Hematopoietic multipotent progenitor cell treated with erythropoietin and hydrocortisone succinate and interleukin-3 and kit ligand, for 4 days (in vitro differentiated cells): ENCODE measurements at regions not wholly inside any gene's neighbourhood (a gene's known extent, or its start where the extent isn't known, plus 50 kb on each side); places are given as distances from the start of the nearest gene placed in this dataset.
"Not testable (repeated sequence)": the region's sequence is repeated elsewhere in the genome, so short reads cannot be mapped to it uniquely, and the experiment has no call there.

ENCODE experiments used
- DNase-seq: peaks from one replicate; pipeline ENCODE4 v3.0.0-alpha.2; 2015

DNA sequence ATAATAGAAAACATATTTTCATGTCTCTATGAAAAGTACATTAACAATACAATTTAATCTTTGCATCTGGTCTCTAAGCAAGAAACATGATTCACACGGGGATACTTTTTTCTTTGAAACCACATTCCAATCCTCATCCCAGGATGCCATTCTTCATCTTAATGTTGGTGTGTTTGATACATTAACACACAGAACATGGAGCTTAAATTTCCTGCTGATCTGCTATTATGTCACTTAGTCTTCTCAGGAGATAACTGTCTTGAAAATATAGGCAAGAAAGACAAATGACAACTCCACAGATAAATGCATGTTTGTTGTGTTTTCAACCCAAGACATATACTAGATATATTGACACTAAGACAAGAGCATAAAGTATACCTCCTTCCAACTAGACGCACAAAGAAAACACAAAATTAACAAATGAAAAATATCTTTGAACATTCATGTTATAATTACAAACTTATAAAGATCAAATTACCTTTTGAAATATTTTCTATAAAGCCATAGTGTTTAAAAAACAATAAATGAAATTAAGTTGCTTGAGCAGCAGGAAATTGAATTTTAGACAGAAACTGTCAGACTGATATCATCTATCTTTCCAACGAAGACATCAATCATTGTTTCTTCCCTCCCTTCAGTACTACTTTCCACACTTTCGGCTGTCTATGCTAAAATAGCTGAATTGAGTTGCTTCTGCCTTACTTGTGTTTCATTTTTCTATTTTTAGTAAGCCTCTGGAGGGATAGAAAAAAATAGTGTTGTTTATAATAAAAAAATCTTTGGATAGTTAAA lies 1676.7 kb upstream of the CDH9 start:
- DNase-seq, result no peak

DNA sequence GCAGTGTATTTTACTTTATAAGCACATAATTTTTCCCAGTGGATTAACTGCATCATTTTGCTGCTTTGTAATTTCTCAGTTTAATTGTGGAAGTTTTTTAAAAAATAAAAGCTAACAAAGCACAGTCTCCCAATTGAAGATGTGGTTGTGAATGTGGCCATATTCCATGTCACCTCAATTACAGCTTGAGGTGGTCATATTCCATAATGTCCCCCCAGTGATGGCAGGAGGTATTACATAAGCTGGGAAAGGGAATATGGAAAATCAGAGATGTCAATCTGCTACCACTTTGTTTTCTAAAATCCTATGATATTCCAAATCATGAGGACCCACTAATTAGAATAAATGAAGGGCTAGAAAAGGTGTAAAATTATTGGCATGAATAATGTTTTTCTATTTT lies 1672.0 kb upstream of the CDH9 start:
- DNase-seq, result no peak

DNA sequence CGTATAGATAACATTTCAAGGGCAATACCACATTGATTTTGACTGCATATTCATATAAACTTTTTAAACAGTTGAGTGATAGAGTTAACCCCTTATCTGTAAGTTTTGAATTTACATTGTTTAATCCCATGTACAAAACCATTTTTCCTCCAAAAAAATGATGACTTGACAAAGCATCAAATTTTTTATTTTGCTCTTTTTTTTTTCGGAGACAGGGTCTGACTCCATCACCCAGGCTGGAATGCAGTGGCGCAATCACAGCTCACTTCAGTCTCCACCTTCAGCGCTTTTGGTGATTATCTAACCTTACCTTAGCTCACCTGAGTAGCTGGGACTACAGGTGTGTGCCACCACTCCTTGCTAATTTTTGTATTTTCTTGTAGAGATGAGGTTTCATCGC lies 1670.1 kb upstream of the CDH9 start:
- no peak for DNase-seq

- no peak for DNase-seq
These were observed 1669.3 kb upstream of the CDH9 start for GRCh38 chr5:28707706-28708105.

DNA sequence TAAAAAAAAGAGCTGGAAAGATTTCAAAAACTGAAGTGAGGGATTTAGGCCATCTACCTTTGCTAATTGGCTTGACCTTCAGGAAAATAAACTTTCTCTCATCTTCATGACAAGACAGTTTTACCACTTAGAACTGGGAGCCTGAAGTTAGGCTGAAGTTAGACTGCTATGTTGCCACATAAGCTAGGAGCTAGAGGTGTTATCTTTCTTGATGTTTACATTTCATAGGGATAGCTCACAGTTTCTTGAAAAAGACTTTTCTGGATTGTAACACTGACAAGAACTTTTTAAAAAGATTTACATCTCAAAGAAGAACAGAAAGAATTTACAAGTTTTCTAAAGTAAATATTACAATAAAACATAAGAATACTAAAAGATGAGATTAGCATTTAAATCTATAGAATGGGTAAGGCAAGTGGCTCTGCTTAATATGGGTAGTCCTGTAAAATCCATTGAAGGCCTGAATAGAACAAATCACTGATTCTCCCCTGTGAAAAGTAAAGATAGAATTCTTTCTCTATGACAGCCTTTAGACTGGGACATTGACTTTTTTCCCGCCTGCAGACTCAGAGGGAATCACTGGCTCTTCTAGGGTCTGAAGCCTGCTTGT lies 1665.4 kb upstream of the CDH9 start:
- DNase-seq, result no peak

DNA sequence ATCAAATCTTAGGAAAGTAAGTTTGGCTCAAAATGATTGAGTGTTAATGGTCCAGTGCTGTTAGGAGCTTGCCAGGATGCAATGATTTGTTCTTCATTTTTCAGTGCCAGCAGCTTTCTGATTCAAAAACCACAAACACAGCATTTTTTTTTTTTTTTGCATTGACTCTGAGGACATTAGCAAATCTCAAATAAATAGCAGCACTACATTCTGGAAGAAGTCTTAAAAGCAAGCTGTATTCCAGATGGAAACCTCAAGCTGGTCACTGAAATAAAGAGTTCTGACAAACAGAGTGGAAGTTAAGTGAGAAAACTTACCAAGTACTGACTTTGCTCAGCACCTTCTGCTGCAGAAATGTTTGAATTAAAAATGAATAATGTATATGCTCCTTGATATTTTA lies 1653.1 kb upstream of the CDH9 start:
- no peak for DNase-seq

- no peak for DNase-seq
These were observed 1647.4 kb upstream of the CDH9 start for GRCh38 chr5:28685794-28686193.

- DNase-seq, result no peak
These were observed 1640.5 kb upstream of the CDH9 start for GRCh38 chr5:28678899-28679298.

- no peak for DNase-seq
These were observed 1627.7 kb upstream of the CDH9 start for GRCh38 chr5:28666110-28666509.

- DNase-seq, result peak; percentile 2
These were observed 1609.7 kb upstream of the CDH9 start for GRCh38 chr5:28648108-28648507.

DNA sequence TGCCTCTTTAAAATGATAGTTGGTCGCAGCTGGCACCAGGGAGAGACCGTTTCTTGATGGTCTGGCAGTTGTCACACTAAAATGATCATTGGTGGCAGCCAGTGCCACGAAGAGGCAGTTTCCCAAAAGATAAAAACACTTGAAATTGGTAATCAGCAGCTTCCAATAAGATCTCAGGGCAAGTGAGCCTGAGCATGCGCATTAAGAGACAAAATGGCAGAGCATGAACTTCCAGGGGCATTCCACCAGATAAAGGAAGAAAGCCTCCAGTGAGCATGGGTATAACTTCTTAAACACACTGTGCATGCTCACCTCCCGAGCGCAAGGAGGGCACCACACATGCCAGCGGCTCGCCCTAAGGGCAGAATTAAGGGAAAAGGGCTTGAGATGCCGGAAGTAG lies 1594.2 kb upstream of the CDH9 start:
- no peak for DNase-seq

- DNase-seq, result no peak
These were observed 1565.5 kb upstream of the CDH9 start for GRCh38 chr5:28603869-28604268.

DNA sequence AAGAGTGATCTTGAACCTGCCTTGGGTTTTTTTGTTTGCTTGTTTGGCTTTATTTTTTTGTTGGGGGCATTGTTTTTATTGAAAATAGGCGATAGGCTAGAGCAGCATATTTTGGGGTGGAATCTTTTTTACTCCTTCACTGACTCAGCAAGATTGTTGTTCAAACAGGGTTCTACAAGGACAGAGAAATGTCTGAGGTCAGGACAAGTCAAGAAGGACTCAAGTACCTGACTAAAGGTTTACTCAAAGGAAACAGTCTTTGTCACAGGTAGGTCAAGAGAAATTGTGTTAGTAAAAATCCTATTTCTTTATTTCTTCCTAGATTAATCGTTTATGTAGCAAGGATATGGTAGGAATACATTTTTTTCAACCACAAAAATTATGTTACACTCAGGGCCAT lies 1564.0 kb upstream of the CDH9 start:
- DNase-seq, result no peak

GRCh38 chr5:28596707-28597106 lies 1558.3 kb upstream of the CDH9 start:
- not testable (repeated sequence) for DNase-seq

GRCh38 chr5:28580616-28581015 lies 1542.2 kb upstream of the CDH9 start:
- no peak for DNase-seq

DNA sequence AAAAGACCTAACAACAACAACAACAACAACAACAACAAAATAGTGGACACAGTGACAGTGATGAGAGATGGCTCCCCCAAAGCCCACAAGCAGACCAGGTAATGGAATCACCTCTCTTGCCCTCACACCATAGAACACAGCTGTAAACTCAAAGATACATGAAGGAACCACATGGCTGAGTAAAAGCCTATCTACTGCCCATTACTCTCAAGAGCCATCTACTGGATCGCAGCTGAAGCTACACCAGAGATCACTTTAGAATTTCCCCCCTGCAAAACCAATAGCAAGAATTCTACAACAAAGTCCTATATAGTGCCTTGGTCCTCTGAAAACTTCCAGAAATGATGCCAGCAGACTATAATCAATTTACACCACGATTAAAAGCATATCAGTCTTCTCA lies 1537.6 kb upstream of the CDH9 start:
- peak; percentile 23 for DNase-seq

GRCh38 chr5:28575368-28575767 lies 1537.0 kb upstream of the CDH9 start:
- DNase-seq, result no peak

DNA sequence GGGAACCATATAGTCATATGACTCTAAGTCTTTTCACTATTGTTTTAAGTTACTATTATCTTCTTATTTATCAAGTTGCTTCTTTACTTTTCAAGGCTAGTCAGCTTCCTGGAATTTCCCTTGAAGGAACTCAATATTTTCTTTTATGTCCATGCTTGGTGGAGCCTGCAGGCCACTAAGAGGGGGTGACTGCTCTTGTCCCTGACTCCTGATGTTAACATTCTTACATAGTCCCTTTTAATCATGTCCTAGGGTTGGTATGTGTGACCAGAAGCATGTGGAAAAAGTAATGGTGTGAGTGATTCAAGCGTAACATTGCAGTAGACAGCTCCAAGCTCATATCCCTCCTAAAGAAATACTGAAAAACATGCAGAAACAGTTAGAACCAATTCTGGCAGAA lies 1536.2 kb upstream of the CDH9 start:
- no peak for DNase-seq

DNA sequence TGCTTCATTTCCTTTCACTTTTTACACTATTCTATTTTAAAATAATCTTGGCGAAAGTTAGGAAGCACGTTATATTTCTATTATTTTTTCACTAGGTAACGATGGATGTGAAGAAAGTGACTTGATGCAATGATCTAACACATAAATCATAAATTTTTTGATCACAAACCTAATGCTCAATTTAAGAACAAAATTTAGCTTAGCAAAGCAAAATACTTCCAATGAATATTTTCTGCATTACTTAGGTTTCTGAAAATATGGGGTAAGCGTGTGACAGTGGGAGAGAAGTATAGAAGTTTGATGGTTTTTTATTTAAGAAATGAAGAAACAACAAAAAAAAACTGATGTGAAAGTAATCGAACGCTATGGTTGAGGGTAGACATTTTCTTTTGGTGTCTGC lies 1528.7 kb upstream of the CDH9 start:
- no peak for DNase-seq

DNA sequence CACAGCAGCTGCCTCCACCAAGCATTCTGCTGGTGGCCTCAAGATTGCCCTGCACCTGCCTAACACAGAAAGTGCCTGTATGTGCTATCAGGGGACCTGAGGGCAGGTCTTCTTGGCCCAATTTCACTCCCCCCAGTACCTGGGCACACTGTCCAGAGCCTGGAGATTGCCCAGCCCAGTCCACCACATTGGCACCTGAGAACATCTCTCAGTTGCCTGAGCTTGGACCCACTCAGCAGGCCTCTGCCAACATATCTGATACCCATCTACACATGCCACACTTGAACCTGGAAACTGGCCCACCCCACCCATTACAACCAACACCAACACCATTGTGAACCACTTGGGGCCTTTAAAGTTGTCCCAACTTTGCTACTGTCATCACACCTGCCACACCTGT lies 1523.1 kb upstream of the CDH9 start:
- no peak for DNase-seq

- no peak for DNase-seq
These were observed 1519.8 kb upstream of the CDH9 start for GRCh38 chr5:28558196-28558595.

DNA sequence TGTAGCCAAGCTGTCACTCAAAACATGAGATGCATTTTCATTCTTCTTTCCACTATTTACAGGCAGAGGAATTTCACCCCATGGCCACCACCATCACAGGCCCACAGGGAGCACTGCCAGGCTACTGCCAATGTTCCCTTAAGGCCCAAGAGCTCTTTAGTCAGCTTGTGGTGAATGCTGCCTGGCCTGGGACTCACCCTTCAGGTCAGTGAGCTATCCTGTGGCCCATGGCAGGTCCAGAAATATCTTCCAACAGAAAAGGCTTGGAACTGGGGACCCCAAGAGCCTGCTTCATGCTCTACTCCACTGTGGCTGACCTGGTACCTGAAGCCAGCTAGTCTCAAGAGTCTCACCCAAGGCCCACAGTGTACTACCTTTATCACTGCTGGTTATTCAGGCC lies 1518.7 kb upstream of the CDH9 start:
- DNase-seq, result no peak

- DNase-seq, result no peak
These were observed 1511.2 kb upstream of the CDH9 start for GRCh38 chr5:28549588-28549987.

DNA sequence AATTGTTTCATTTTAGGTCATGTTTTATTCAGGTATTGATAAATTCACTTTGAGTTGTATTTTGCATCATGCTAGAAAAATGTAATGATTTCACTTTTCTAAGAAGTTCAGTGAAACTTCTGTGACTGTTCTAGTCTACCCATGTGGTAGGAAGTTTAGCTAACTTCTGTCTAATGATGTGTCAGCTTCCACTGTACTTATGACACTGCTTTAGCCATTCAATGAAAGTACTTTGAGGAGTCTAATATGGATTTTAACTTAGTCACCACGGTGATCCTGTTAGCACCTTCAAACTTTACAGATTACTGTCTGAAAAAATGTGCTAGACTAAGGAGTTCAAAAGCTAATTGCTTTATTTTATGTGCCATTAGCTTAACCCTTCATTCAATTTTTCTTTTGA lies 1510.5 kb upstream of the CDH9 start:
- no peak for DNase-seq

DNA sequence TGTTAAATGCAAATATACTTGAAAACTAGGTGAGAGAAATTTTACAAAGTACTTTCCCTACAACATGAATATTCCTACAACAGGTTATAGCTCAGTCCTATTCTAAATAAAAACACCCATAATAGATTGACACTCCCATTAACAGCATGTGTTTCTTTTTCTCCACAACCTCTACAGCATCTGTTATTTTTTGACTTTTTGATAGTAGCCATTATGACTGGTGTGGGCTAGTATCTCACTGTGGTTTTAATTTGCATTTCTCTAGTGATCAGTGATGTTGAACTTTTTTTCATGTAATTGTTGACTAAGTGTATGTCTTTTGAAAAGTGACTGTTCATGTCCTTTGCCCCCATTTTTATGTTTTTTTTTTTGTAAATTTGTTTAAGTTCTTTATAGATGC lies 1506.1 kb upstream of the CDH9 start:
- no peak for DNase-seq
